HG03439 (cell line): ENCODE measurements at regions not wholly inside any gene's neighbourhood (a gene's known extent, or its start where the extent isn't known, plus 50 kb on each side); places are given as distances from the start of the nearest gene placed in this dataset.

Source experiments
- ATAC-seq: cut with Tn5 transposase; IDR thresholded peaks from one replicate; pipeline ENCODE4 v1.9.1; 2021; ENCODE audit warnings: mild to moderate bottlenecking, moderate library complexity; ENCODE audit not compliant: unreplicated experiment

DNA sequence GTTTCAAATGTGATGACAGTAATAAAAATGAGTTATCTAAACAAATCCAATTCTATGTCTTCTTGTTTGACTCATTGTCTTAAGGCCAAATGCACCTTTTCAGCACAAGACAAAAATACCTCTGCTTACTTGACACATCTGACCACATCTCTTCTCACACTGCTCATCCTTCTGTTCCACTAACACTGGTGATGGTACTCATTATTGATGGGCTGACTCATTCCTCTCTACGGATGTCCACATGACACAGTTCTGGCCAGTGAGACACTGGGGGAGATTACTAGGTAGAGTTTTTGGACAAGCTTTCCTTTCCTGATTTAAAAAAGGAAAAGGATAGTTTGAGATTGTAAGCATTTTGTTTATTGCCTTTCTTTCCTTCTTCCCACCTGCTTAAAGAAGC lies 410.6 kb upstream of the THRB start:
- no peak for ATAC-seq

DNA sequence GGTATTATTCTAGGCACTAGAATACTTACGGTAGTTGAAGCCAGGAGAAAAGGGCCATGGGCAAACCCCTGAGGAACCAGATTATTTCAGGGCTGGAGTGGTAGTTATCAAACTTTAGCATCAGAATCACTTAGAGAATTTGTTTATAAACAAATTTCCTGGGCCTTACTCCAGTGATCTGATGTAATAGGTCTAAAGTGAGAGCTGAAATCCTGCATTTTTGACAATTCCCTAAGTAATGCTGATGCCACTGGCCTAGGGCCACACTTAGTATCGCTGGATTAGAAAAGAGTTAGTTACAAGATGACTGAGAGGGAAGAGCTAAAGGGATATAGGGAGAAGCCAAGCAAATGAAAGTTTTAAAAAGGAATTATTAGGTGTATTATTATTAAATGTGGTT lies 412.5 kb upstream of the THRB start:
- ATAC-seq: no peak

- ATAC-seq: no peak
Observed at GRCh38 chr3:24911076-24911475, 416.4 kb upstream of the THRB start.

DNA sequence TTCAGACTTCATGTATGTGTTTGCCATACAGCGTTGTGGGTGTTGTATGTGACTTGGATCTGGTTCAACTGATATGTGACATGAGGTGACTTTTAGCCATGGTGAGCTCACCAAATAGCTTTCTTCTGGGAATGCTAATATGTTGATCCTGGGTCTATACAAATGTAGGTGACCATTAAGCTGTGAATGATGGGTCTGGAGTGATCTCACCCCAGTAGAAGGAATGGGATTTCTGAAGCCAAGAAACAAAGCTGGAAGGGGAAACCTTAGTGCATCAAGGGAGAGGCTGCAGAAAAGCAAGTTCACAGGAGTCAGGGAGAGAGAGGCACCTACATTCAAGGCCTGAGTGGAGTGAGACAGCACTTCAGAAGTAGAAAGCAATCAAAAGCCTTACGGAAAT lies 421.0 kb upstream of the THRB start:
- no peak for ATAC-seq

- no peak for ATAC-seq
Observed at GRCh38 chr3:24917908-24918307, 423.3 kb upstream of the THRB start.

DNA sequence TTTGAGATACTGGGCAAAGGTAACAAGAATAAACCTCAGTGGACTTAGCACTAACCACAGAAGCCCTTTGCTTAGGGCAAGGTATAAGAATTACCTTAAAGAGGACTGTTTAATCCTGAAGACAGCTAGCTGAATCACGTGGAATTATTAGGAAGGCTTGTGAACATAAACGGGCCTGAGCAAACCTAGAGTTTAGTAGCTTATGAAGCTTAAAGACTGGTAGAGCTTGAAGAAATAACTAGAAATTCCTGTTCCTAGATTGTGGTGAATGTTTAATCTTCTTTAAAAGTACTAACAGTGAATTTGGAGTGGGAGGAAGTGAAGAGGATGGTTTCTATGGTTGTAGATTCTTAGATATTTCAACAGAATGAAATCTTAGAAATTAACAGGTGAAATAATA lies 428.9 kb upstream of the THRB start:
- no peak for ATAC-seq

GRCh38 chr3:24929521-24929920 lies 434.9 kb upstream of the THRB start:
- no peak for ATAC-seq

DNA sequence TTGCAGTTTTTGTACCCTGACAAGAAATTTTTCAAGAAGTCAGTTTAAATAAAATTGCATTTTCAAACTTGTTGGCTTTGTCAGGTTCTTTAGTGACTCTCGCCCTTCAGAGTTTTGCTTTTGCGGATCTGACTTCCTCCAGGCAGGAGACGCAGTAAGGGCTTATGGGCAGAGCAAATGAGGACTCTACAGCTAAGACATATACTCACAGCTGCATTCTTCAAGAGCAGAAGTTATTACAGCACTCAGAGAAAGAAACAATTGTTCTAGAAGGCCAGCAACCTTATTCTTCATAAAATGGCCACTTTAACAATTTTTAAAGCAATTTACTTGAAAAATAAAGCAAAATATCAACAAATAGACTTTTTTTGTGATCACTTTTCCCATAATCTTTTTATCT lies 438.8 kb upstream of the THRB start:
- ATAC-seq: no peak

DNA sequence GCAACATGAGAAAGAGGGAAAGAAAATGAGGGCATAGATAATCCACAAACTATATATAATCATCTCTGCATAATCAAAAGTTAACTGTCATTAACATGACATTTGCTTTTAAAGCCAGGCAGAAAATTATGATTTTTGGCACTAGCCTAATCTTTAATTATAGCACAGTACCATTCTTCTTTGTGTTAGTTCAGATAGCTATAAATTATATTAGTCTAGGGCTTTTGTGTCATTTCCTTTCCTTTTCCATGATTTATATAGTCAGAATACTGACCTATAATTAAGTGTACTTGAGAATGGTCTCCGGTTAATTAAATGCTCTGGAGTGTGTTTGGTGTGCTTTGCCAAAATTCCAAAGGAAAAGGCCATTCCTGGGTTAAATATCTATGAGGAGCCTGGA lies 441.9 kb upstream of the THRB start:
- no peak for ATAC-seq

DNA sequence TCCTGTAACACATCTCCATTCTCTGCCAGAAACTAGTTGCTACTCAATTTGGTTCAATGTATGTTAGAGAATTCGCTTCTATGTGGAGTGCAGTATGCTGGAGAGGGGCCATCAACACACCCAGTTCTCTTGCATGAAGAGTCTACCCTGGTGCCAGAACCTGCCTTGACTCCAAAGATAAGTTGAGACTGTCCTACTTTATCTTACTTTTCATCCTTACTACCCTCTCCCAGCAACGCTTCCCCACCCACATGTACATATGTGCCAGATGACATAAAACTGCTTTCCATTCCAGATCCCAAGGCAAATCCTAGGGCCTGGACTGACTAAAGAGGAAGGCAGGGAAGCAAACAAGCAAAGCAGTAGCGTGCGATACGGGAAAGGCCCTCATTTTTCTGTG lies 442.6 kb upstream of the THRB start:
- ATAC-seq: no peak

- no peak for ATAC-seq
Observed at GRCh38 chr3:24937780-24938179, 443.1 kb upstream of the THRB start.

DNA sequence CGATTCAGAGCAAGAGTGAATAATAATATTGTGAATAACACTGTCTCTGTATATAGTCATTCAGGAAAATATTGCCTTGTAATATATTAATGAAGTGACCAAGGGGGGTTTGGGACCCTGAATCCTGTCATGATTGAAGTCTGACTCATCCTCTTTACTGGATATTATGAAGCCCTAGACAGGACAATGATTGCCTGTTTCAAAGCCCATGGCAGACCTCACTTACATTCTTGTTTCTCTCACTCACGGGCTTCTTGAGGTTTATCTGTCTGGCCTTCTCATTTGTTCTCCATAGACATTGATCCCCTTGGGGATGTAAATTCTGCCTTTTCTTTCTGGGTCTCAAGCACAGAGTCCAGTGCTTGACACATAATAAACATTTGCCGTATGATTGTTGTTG lies 449.3 kb upstream of the THRB start:
- ATAC-seq: no peak

DNA sequence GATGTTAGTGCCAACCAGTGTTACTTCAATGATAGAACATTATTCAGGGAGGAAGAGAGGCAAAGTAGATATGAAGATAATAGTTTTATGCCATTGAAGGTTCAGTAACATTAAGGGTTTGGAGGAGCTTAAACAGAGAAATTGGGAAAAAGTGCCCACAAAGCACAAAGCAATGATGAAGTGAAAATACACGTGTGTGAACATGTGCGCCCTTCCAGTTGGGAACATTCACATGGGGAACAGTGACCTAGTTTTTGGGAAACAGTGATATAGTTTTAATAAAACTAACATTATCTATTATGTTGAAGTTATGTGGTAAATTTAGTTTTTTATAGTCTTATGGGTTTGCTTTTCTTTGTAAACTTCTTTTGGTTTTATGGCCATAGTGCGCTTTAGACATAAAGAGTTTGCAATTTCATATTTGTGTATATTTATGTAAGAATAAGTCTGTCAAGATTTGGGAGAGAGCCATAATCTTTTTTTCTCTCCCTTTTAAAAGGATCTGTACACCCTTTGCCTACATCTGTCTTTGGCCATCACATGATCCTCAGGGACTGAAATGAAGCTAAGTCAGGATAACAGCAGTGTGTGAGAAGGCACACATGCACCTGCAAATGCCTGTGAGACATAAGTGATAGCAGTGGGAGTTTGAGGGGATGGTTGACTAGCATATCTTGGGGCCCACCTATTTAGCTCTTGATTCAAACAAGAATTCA lies 450.3 kb upstream of the THRB start:
- ATAC-seq: no peak

GRCh38 chr3:24945563-24945962 lies 450.9 kb upstream of the THRB start:
- no peak for ATAC-seq

- ATAC-seq: no peak
Observed at GRCh38 chr3:24947103-24947502, 452.5 kb upstream of the THRB start.

DNA sequence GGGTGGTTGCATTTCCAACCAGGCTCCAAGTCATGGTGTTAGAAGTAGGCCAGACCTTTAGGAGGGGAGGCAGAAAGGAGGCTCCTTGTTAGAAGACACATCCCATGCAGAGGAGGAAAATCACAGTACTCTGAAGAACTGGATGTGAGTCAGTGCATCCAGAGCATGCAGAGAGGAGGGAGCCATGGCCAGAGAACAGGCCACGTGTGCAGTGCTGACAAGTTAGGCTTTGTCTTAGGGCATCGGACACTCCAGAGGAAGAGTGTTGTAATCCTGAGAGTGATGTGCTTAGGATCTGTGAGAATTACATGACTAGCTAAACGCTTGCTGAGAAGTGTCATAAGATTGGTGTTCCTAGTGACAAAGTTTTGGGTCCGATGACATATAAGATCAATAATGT lies 456.5 kb upstream of the THRB start:
- no peak for ATAC-seq

DNA sequence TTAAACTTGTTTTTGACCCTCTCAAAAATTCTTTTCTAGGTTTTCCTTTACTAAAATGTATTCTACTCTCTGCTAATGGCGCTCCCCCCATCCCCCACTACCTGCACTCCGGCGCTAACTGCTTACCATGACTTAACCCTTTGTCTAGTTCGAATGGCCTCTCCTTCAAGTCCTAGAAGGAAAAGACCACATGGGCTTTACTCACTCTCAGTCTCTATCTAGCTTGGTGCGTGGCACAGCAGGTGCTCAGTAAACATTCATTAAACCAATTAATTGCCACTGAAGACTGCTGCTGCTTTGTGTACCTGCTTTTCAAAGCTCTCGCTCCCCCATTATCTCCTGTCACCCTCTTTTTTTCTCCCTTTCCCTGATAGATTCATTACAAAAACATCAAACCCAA lies 457.7 kb upstream of the THRB start:
- ATAC-seq: no peak

GRCh38 chr3:24953060-24953771 lies 458.6 kb upstream of the THRB start:
- ATAC-seq: no peak

- no peak for ATAC-seq
Observed at GRCh38 chr3:24956613-24957012, 462.0 kb upstream of the THRB start.

DNA sequence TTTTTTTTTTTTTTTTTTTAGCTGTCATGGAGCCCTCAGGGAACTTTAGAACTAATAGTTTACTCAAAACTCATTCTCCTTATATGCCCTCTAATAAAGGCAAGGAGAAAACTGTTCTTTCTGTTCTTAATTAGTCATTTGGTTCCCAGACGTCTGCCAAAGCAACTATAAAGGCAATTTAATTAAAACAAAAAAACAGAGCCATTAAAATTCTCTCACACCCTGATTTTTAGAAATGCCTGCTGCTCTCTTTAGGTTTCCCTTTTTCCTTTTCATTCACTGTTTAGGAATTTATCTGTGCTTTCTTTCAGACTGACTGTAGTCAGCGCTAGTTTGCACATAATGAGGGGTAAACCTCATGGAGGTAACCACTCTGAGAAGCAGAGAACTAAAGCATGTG lies 463.6 kb upstream of the THRB start:
- no peak for ATAC-seq

GRCh38 chr3:24958910-24959447 lies 464.3 kb upstream of the THRB start:
- no peak for ATAC-seq
